ENCODE measurements at regions not wholly inside any gene's neighbourhood (a gene's known extent, or its start where the extent isn't known, plus 50 kb on each side); places are given as distances from the start of the nearest gene placed in this dataset.

GRCh38 chr6:126100386-126100785 lies 114.0 kb downstream of the TRMT11 start:
- no peaks in the 10 kb centered on the region for H3K4me1 ChIP-seq (ENCODE audit: control insufficient read depth in 4 of 4, insufficient read depth in 4 of 4, low read length in 3 of 4)
- TF ChIP-seq TAF1 (conservative IDR thresholded peaks at IDR 0.05) (no peak), REST (IDR thresholded peaks at IDR 0.05) (no peak), FOXA2 (IDR thresholded peaks at IDR 0.05) (no peak), CTCF (IDR thresholded peaks at IDR 0.05; ENCODE audit: low read depth, low read length, missing input control) (no peak), YY1 (IDR thresholded peaks at IDR 0.05) (no peak)
- no peak overlapping the region for H3K9ac ChIP-seq (ENCODE audit: low read depth in 1 of 2, low read length in 2 of 2)
- 97% methylated on average over 4 of the region's 4 CpGs for WGBS
- no peak overlapping the region for H3K4me3 ChIP-seq (ENCODE audit: low read depth in 1 of 3, low read length in 3 of 3)
- H3K9me3 ChIP-seq (ENCODE audit: control insufficient read depth in 4 of 4, low read length in 3 of 4), result no peaks in the 10 kb centered on the region
- peaks cover 0 to 6% (median 2%) of the 10 kb centered on the region in 4 donors for H3K36me3 ChIP-seq (ENCODE audit: control insufficient read depth in 4 of 4, insufficient read depth in 3 of 4, low read depth in 1 of 4, low read length in 3 of 4)
- H3K27ac ChIP-seq (ENCODE audit: low read depth in 1 of 2, low read length in 2 of 2), result no peak overlapping the region
- H3K27me3 ChIP-seq (ENCODE audit: control insufficient read depth in 4 of 4, insufficient read depth in 4 of 4, low read length in 3 of 4), result no peaks in the 10 kb centered on the region
- no peak for DNase-seq (ENCODE audit: low spot score)

- no peak overlapping the region for H3K9ac ChIP-seq (ENCODE audit: low read depth in 1 of 2, low read length in 2 of 2)
- no peaks in the 10 kb centered on the region for H3K4me1 ChIP-seq (ENCODE audit: control insufficient read depth in 4 of 4, insufficient read depth in 4 of 4, low read length in 3 of 4)
- peaks cover 0 to 6% (median 2%) of the 10 kb centered on the region in 4 donors for H3K36me3 ChIP-seq (ENCODE audit: control insufficient read depth in 4 of 4, insufficient read depth in 3 of 4, low read depth in 1 of 4, low read length in 3 of 4)
- H3K27me3 ChIP-seq (ENCODE audit: control insufficient read depth in 4 of 4, insufficient read depth in 4 of 4, low read length in 3 of 4), result no peaks in the 10 kb centered on the region
- no peak overlapping the region for H3K4me3 ChIP-seq (ENCODE audit: low read depth in 1 of 3, low read length in 3 of 3)
- H3K27ac ChIP-seq (ENCODE audit: low read depth in 1 of 2, low read length in 2 of 2), result no peak overlapping the region
- 91% methylated on average over 5 of the region's 5 CpGs for WGBS
- no peaks in the 10 kb centered on the region for H3K9me3 ChIP-seq (ENCODE audit: control insufficient read depth in 4 of 4, low read length in 3 of 4)
- no peak for TF ChIP-seq YY1 (IDR thresholded peaks at IDR 0.05)
- TF ChIP-seq SP1 (IDR thresholded peaks at IDR 0.05), result no peak
- TF ChIP-seq GABPA (IDR thresholded peaks at IDR 0.05 in 1 of 2, conservative IDR thresholded peaks at IDR 0.05 in 1 of 2), result no peak
- TF ChIP-seq TAF1 (conservative IDR thresholded peaks at IDR 0.05), result no peak
- DNase-seq (ENCODE audit: low spot score), result no peak
These were observed 116.0 kb downstream of the TRMT11 start for GRCh38 chr6:126102358-126102757.

GRCh38 chr6:126103993-126104392 lies 117.7 kb downstream of the TRMT11 start:
- no peak for DNase-seq (ENCODE audit: low spot score)
- H3K27me3 ChIP-seq (ENCODE audit: control insufficient read depth in 4 of 4, insufficient read depth in 4 of 4, low read length in 3 of 4), result no peaks in the 10 kb centered on the region
- no peak overlapping the region for H3K9ac ChIP-seq (ENCODE audit: low read depth in 1 of 2, low read length in 2 of 2)
- 99% methylated on average over 3 of the region's 3 CpGs for WGBS
- no peaks in the 10 kb centered on the region for H3K9me3 ChIP-seq (ENCODE audit: control insufficient read depth in 4 of 4, low read length in 3 of 4)
- no peak overlapping the region for H3K27ac ChIP-seq (ENCODE audit: low read depth in 1 of 2, low read length in 2 of 2)
- H3K4me1 ChIP-seq (ENCODE audit: control insufficient read depth in 4 of 4, insufficient read depth in 4 of 4, low read length in 3 of 4), result no peaks in the 10 kb centered on the region
- peaks cover 0 to 6% (median 2%) of the 10 kb centered on the region in 4 donors for H3K36me3 ChIP-seq (ENCODE audit: control insufficient read depth in 4 of 4, insufficient read depth in 3 of 4, low read depth in 1 of 4, low read length in 3 of 4)
- no peak overlapping the region for H3K4me3 ChIP-seq (ENCODE audit: low read depth in 1 of 3, low read length in 3 of 3)
- TF ChIP-seq GABPA (IDR thresholded peaks at IDR 0.05 in 1 of 2, conservative IDR thresholded peaks at IDR 0.05 in 1 of 2), result no peak
- TF ChIP-seq RXRA (IDR thresholded peaks at IDR 0.05), result no peak
- TF ChIP-seq CTCF (IDR thresholded peaks at IDR 0.05; ENCODE audit: low read depth, low read length, missing input control), result no peak
- TF ChIP-seq REST (IDR thresholded peaks at IDR 0.05), result no peak
- no peak for TF ChIP-seq ATF3 (IDR thresholded peaks at IDR 0.05)
- no peak for TF ChIP-seq JUND (IDR thresholded peaks at IDR 0.05)
- no peak for TF ChIP-seq NR2F2 (IDR thresholded peaks at IDR 0.05)
- no peak for TF ChIP-seq FOXA2 (IDR thresholded peaks at IDR 0.05)
- TF ChIP-seq ZBTB33 (IDR thresholded peaks at IDR 0.05), result no peak
- TF ChIP-seq SP1 (IDR thresholded peaks at IDR 0.05), result no peak
- TF ChIP-seq YY1 (IDR thresholded peaks at IDR 0.05), result no peak
- TF ChIP-seq RAD21 (IDR thresholded peaks at IDR 0.05), result no peak
